Ecto neural progenitor cell (in vitro differentiated cells): ENCODE measurements at regions not wholly inside any gene's neighbourhood (a gene's known extent, or its start where the extent isn't known, plus 50 kb on each side); places are given as distances from the start of the nearest gene placed in this dataset.

Experiments used
- DNase-seq: peaks from one replicate; pipeline ENCODE4 v3.0.0-alpha.2; 2018; ENCODE audit warnings: low spot score

- no peak for DNase-seq
Observed at GRCh38 chr10:128713471-128713870, 587.2 kb upstream of the MKI67 start.

- no peak for DNase-seq
Observed at GRCh38 chr10:128713874-128714570, 587.8 kb upstream of the MKI67 start.

- no peak for DNase-seq
Observed at GRCh38 chr10:128714644-128715415, 588.6 kb upstream of the MKI67 start.

GRCh38 chr10:128716181-128716580 is 590.0 kb upstream of the MKI67 start:
- peak; percentile 29 for DNase-seq

GRCh38 chr10:128721963-128722445 is 595.8 kb upstream of the MKI67 start:
- no peak for DNase-seq

- DNase-seq, result no peak
Observed at GRCh38 chr10:128722947-128723346, 596.7 kb upstream of the MKI67 start.

GRCh38 chr10:128723631-128724205 is 597.5 kb upstream of the MKI67 start:
- DNase-seq, result no peak

- no peak for DNase-seq
Observed at GRCh38 chr10:128725531-128725930, 599.3 kb upstream of the MKI67 start.

GRCh38 chr10:128727114-128727513 is 600.9 kb upstream of the MKI67 start:
- no peak for DNase-seq

GRCh38 chr10:128729910-128730420 is 603.7 kb upstream of the MKI67 start:
- no peak for DNase-seq

GRCh38 chr10:128730922-128731321 is 604.7 kb upstream of the MKI67 start:
- no peak for DNase-seq

GRCh38 chr10:128734161-128734560 is 607.9 kb upstream of the MKI67 start:
- DNase-seq, result no peak

GRCh38 chr10:128734734-128735133 is 608.5 kb upstream of the MKI67 start:
- no peak for DNase-seq

GRCh38 chr10:128735996-128736395 is 609.8 kb upstream of the MKI67 start:
- DNase-seq, result no peak

GRCh38 chr10:128738386-128738915 is 612.2 kb upstream of the MKI67 start:
- DNase-seq, result no peak

- no peak for DNase-seq
Observed at GRCh38 chr10:128739930-128740329, 613.7 kb upstream of the MKI67 start.

- DNase-seq, result no peak
Observed at GRCh38 chr10:128741180-128741579, 615.0 kb upstream of the MKI67 start.

GRCh38 chr10:128741680-128742079 is 615.5 kb upstream of the MKI67 start:
- DNase-seq, result no peak

GRCh38 chr10:128744092-128744491 is 617.9 kb upstream of the MKI67 start:
- no peak for DNase-seq

- no peak for DNase-seq
Observed at GRCh38 chr10:128744811-128745305, 618.6 kb upstream of the MKI67 start.

GRCh38 chr10:128747582-128748346 is 621.5 kb upstream of the MKI67 start:
- DNase-seq, result no peak

- DNase-seq, result no peak
Observed at GRCh38 chr10:128751284-128751683, 625.1 kb upstream of the MKI67 start.
